Choroid plexus epithelial cell (primary cell): ENCODE measurements at regions not wholly inside any gene's neighbourhood (a gene's known extent, or its start where the extent isn't known, plus 50 kb on each side); places are given as distances from the start of the nearest gene placed in this dataset.

ENCODE experiments used
- DNase-seq: peaks from one replicate; pipeline ENCODE4 v3.0.0-alpha.2; 2010; ENCODE audit warnings: low read depth
- H3K4me3 ChIP-seq: 2 replicates; pipeline ENCODE4 v1.5.1; 2011; ENCODE audit warnings: low read depth, mild to moderate bottlenecking, control low read depth, low read length, moderate library complexity
- TF ChIP-seq, protein P1 (sequence below): conservative IDR thresholded peaks from 2 replicates; pipeline ENCODE4 v1.5.1; 2011; ENCODE audit warnings: low read depth, mild to moderate bottlenecking, control low read depth, inconsistent platforms, low read length, moderate library complexity

DNA sequence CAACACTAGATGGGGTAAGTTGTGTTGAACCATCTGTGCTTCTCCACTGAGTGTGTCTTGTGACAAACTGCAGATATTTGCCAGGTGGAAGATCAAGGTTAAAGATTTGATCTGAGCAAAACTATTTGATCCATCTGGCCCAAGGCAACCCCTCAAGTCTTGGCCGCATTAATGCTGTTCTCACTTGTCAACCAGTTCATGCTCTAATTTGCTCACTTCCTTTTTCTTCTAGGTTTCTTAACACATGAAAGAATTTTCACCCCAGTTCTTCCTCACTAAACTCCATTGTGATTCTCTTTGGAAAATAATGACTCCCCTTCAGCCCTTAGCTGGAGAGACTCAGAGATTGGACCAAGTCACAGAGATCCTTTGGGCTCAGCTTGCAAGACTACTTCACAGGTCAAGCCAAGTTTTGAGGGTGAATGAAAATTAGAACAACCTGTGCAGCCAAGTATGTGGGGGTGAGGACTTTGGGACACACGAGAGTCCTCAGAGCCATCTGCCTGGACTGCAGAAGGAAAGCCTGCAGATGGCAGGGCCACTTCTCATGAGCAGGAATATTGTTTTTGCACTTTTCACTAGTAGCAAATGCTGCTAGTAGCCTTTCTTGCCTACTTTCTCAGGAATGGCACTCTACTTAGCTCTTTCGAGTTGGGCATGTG is 166.5 kb downstream of the AXIN2 start:
- no peak for DNase-seq
- TF ChIP-seq, protein P1, sequence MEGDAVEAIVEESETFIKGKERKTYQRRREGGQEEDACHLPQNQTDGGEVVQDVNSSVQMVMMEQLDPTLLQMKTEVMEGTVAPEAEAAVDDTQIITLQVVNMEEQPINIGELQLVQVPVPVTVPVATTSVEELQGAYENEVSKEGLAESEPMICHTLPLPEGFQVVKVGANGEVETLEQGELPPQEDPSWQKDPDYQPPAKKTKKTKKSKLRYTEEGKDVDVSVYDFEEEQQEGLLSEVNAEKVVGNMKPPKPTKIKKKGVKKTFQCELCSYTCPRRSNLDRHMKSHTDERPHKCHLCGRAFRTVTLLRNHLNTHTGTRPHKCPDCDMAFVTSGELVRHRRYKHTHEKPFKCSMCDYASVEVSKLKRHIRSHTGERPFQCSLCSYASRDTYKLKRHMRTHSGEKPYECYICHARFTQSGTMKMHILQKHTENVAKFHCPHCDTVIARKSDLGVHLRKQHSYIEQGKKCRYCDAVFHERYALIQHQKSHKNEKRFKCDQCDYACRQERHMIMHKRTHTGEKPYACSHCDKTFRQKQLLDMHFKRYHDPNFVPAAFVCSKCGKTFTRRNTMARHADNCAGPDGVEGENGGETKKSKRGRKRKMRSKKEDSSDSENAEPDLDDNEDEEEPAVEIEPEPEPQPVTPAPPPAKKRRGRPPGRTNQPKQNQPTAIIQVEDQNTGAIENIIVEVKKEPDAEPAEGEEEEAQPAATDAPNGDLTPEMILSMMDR, result no peak

DNA sequence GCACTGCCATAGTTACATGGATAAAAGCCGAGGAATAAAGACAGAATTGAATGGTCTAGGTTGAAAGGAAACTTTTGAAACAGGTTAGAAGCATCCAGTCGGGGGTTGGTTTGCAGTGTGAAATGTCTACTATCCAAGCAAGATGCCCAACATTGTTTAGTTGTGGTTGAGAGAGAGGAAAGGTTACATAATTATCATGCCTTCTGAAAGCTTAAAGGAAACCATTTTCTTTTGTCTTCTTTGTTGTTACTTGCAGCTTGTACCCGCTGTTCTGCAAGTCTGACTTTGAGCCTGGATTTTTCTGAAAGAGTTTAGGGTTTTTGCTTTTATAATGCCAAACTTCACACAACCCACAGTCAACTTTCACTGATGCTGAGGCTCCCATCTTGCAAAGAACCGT is 167.9 kb downstream of the AXIN2 start:
- H3K4me3 ChIP-seq, result no peak overlapping the region
- DNase-seq, result peak; percentile 35
- TF ChIP-seq, protein P1, result no peak

More for the DNA sequence above, 166.5 kb downstream of the AXIN2 start:
- no peak overlapping the region for H3K4me3 ChIP-seq

DNA sequence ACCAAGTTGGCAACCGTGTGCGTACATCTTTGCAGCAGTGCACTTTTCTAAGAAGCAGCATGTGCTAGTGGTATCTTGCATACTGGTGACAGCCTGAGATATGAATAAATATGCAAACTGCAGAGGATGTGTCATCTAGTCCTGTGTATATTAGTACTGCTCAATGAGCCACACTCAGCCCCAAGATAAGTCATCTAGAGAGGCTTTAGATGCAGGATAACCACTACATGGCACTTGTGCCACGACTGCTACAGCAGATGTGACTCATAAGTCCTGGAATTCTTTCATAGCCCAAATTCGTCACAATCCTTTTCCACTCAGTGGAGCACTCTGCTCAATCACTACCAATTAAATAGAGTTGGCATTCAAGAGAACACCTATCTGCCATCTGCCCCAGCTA is 171.5 kb downstream of the AXIN2 start:
- TF ChIP-seq, protein P1, result no peak

DNA sequence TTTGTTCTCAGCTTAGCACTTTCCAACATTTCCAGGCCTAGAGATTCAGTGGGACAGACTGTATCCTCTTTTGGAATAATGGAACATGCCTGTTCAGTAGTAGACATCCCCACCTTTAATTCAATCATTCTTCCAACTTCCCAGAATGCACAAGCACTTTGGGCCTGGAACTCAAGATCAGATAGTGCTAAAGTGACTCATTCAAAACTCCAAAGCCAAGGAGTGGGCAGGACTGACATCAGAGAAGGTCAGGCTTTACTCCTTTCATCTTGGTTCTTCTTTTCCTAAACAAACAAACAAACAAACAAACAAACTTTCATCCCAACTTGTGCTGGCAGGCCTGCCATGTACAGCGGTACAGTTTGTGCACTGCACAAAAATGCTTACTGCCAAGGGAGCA is 172.0 kb downstream of the AXIN2 start:
- TF ChIP-seq, protein P1, result no peak
- peak; percentile 31 for DNase-seq
- no peak overlapping the region for H3K4me3 ChIP-seq

More for the DNA sequence above, 171.5 kb downstream of the AXIN2 start:
- peak; percentile 10 for DNase-seq
- no peak overlapping the region for H3K4me3 ChIP-seq

DNA sequence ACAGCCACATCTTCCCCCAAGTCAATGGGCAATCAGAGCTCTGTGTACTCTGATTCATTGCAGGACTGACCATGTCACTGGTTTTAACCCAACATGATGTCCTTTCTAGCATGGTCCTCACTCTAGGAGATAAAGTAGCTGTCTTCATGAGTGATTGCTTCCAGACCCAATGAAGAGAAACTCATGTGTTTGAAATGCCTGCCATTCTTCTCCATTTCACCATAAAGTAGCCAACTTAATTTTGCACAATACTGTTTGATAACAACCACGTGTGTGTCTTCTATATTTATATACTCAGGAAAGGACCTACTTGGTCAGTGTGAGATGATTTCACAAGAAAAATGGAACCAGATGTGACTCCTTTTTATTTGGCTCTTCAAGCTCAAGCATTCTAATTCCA is 172.5 kb downstream of the AXIN2 start:
- DNase-seq, result no peak
- no peak overlapping the region for H3K4me3 ChIP-seq
- TF ChIP-seq, protein P1, result no peak

DNA sequence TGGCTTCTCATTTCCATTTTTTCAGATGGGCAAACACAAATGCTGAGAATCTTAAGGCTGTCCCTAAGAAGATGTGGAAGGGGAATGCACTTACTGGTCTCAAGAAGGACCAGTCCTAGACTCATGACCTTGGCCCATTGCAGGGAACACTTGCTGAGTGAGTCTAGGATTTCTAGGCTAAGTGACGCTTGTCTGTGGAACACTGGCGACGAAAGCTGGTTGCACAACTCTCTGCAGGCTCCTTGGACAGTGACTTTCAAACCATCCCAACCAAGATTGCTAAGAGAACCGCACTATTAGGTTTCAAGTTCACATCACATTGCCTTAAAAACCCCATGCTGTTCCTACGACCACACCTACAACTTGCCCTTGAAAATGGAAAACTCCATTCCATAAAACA is 174.1 kb downstream of the AXIN2 start:
- H3K4me3 ChIP-seq, result no peak overlapping the region
- DNase-seq, result no peak
- TF ChIP-seq, protein P1, result no peak

DNA sequence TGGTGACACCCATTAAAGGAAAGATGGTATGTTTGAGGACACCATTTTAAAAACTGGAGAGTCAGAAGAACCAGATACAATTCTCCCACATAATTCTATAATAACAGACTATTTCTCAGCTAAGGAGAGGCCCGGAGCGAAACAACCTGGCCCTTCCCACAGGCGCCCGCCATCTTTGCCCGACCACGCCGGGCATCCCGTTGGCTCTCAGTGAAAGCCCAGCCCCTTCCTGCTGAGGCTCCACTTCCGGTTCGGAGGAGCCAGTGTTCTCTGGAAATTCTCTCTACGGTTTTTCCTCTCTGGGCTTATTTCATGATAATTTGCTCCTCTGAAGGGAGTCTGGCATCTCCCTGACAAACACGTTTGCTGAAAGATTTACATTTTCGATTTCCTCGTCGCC is 175.7 kb downstream of the AXIN2 start:
- no peak overlapping the region for H3K4me3 ChIP-seq
- TF ChIP-seq, protein P1, result no peak
- DNase-seq, result no peak
